ENCODE measurements at regions not wholly inside any gene's neighbourhood (a gene's known extent, or its start where the extent isn't known, plus 50 kb on each side); places are given as distances from the start of the nearest gene placed in this dataset.
"Not testable (repeated sequence)": the region's sequence is repeated elsewhere in the genome, so short reads cannot be mapped to it uniquely, and the experiment has no call there.

DNA sequence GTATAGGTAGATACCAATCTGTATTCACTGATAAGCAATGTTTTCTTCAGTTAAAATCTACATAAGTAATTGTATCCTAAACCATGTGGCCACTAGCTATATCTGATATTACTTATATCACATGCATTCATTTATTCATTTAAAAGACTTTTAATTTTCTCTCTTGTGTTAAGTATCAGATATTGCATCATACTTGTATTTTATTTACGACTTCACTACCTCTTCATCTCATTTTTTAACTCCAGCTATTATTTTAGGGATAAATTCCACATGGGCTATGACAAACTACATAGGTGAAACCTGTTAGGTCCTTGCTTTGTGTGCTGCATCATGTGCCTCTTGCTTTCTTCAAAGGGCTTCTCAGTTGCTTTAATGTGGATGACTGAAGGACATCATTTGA is 1018.3 kb downstream of the ZPLD1 start:
- no peak for DNase-seq (ENCODE audit: low read depth in 2 of 2)

DNA sequence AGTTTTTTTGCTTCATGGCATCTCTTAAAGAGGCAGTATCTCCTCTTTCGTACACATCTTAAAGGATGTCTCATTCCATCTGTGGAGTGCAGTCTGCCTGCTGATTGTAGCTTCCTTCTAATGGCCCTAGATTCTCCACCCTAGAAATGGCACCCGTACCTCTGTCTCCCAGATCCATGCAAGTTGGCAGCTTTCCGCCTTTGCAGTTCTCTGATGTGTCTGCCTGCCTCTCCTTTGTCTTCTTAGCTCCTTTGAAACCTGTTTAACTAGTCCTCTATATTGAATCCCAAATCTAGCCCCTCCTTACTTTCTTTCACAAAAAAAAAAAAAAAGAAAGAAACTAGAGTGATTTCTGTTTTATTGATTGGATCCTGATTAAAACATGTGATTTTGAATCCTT is 1025.0 kb downstream of the ZPLD1 start:
- no peak for DNase-seq (ENCODE audit: low read depth in 2 of 2)

DNA sequence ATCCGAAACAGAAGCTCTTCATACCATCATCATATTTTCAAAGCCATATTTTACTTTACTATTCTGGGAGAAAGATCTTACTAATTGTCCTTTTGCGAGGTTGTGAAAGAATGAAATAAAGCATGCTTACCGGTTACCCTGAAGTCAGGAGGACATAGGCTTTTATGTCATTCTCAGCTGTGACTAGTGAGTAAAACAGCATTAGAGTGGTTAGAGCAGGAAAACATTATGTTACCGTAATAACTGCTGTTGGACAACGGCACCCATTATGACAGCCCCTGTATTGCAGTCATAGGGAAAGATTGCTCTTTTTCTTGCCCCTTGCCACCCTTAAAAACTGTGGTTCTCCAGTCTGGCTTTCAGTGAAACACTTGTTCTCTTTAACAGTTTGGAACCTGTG is 1035.7 kb downstream of the ZPLD1 start:
- DNase-seq (ENCODE audit: low read depth in 2 of 2) = no peak

DNA sequence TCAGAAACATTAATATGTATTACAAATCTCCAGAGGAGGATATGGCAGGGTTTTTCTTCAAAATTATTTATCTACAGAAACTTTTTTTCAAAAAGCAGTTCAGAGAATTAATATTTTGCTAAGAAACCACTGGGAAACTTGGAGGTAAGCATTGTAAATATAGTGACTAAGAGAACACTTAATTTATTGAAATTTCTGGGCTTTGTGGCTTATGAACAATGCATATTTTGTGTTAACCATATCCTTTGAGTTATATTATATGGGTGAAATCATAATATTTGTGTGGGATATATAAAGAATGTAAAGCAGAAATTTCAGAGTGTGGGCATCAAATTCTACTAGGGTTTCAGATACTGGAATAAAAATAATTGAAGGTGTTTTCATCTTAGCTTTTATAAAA is 1059.2 kb downstream of the ZPLD1 start:
- DNase-seq (ENCODE audit: low read depth in 2 of 2) = no peak

DNA sequence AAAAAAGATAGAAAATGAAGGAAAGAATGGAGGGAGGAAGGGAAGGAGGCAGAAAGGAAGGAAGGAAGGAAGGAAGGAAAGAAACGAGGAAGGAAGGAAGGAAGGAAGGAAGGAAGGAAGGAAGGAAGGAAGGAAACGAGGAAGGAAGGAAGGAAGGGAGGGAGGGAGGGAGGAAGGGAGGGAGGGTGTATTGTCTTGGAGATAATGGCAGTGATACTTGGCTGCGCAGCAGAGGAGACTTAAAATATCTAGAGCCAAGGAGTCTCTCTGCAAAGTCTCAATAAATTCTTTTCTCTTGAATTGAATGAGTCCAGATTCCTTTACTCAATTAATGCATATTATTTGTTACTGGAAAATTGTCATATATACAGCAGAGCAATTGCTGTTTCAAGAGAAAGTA is 1059.7 kb downstream of the ZPLD1 start:
- DNase-seq (ENCODE audit: low read depth in 2 of 2) = no peak

DNA sequence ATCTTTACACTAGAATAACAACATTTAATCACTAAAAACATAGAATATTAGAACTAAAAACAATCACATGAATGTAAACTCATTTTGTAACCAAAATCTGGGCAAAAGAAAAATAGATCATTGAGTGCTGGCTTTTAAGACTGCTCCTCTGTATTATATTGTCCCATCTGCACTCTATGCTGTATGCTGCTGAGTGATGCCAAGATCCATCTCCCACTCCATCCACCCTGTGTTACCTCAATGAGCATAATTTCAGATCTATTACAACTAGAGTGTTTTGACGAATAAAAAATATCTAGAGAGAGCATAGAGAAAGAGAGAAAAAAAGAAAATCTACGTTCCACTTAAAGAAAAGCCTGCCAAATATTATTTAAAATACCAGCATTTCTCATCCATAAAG is 1060.4 kb downstream of the ZPLD1 start:
- no peak for DNase-seq (ENCODE audit: low read depth in 2 of 2)

DNA sequence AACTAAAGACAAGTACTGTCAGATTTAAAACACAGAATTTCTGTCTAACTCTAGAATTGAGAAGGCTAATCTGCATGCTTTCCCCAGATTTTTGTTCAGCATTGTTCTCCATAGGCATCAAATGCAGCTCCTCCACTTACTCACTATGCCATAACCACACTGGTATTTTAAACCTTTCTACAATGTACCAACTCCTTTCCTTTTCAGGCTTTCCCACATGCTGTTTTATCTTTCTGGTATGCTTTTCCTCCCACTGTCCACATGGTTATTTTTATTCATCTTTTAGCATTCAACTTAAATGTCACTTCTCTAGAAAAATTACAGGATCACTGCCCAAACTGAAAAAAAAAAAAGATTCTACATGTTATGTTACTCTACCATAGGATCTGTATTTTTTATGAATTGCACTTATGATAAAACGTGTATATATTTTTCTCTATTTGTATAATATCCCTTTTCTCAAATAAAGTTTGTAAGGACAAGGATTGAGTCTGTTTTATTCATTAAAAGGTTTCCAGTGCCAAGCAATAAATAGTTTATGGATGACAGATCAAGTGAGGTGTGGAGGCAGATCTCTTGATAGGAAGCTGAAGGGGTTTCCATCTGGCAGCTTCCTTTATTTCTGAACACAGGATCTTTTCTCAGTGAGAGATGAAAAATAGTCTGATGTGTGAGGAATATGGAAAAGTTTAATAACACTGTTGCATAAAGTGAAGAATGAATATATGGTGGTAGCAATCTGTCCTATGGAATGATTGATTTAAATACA is 1064.5 kb downstream of the ZPLD1 start:
- peak; percentile 55 to 56 for DNase-seq (ENCODE audit: low read depth in 2 of 2)

DNA sequence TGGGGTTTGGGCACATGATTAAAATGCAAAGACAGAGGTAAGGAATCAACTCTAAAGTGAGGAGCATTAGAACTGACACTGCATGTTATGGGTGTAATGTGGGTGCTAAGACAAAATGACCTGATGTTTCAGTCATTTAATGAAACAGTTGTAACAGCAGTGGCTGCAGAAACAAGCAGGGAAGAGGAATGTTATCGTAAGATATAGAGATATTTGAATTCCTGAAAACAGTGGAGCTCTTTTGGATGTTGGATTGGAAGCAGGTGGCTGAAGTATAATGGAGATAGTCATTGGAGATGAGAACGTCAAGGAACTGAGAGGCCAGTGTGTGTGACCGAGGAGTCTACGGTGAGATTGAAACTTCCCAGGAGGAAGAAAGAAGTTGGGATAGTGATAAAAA is 1065.2 kb downstream of the ZPLD1 start:
- no peak for DNase-seq (ENCODE audit: low read depth in 2 of 2)

DNA sequence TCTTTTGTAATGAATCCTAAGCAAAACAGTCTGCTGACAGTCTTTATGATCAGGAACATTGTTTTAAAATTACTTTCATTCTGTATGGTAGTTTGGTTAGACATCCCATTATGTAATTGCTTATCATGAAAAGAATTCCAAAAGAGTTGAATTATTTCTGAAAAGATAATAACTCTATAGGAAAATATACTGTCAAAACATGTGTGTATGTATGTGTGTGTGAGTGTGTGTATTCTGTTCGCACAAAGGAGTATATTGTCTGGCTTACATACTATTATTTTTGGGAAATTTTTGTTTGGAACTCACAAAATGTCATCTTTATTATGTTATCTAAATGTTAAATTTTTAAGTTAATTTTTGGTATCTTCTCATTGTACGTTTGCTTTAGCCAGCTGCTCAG is 1075.9 kb downstream of the ZPLD1 start:
- no peak for DNase-seq (ENCODE audit: low read depth in 2 of 2)

DNA sequence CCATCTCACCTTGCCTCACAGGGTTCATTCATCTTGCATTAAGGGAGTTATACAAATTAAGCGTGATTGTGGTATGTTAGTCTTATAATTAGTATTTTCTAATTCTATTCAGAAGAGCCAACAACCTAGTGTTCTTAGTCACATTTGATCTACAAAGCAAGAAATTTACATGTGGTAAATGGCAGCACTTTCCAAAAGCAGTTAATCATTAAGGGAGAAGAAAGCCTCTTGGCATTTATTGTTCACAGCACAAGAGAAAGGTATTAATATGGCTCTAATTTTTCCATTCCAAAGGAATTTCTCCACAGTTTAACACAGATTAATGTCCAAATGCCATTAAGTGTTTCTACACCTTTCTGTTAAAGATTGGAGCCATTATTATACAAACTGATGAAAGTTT is 1077.1 kb downstream of the ZPLD1 start:
- no peak for DNase-seq (ENCODE audit: low read depth in 2 of 2)

DNA sequence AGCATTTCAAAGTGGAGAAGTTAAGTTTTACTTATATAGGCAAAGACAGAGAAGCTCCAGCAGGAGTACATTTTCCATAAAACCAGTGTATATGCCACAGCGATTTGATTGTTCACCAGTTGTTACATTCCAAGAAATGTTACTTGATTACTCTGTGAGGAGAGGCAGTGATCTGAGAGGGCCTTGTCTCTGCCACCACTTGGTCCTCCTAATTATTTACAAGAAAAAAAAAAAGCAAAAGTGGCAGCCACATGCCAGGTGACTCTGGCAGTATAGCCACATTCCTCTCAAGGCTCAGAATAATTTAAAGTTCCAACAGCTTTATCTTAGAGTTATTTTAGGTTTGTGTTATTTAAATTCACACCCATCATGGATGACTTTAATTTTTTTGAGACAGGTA is 1077.8 kb downstream of the ZPLD1 start:
- DNase-seq (ENCODE audit: low read depth in 2 of 2) = no peak

DNA sequence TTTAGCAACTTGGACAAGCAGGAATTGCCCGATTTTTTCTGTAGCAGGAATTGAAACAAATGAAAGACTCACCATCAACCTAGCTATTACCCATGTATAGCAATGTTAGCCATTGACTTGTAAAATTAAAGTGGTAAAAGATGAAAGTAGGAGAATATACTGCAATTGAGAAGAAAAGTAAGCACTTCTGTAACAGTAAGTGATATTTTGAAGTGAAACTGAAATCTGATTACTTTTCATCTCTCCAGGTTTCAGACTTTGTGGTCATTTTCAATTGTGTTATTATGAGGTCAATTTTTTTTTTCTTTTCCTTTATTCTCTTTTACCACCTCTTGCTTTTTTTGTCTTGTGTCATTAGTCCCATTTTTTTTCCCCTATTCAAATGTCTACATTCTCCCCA is 1078.2 kb downstream of the ZPLD1 start:
- no peak for DNase-seq (ENCODE audit: low read depth in 2 of 2)

DNA sequence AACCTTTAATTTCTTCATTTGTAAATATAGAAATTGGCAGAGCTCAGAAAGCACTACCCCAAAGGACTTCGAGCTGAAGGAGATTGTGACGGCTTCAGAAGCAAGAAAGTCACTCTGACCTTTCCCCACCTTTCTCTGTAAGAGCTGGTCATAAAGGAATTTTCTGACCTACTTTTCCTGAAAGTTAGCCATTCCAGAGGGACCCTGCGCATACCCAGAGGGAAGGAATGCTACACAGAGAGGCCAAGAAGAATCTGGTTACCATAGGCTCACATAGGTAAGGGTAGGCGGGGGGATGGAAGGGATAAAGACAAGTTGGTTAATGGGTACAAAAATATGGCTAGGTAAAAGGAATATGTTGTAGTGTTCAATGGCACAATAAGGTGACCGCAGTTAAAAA is 1080.3 kb downstream of the ZPLD1 start:
- no peak for DNase-seq (ENCODE audit: low read depth in 2 of 2)

DNA sequence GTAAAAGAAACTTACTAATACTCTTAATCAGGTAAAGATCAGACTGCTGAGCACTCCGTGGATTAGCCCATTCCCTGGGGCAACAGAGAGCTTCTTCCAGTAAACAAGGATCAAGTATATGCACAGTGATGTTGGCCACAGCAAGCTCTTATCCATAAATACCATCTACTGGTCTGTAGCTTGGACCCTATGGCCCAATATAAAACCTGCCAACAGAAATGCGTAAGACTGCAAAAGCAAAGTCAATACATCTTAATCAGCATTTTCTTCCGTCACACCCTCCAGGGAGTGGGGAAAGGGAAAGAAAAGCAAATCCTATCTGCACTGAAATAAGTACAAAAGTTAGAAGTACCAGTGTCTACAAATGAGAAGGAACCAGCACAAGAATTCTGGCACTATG is 1082.1 kb downstream of the ZPLD1 start:
- DNase-seq (ENCODE audit: low read depth in 2 of 2) = no peak

DNA sequence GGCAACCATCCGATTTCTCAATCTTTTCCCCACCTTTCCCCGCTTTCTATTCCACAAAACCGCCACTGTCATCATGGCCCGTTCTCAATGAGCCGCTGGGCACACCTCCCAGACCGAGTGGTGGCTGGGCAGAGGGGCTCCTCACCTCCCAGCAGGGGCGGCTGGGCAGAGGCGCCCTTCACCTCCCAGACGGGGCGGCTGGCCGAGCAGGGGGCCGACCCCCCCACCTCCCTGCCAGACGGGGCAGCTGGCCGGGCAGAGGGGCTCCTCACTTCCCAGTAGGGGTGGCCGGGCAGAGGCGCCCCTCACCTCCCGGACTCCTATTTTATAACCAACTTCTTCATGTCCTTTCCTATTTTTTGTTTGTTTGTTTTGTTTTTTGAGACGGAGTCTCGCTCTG is 1096.5 kb downstream of the ZPLD1 start:
- DNase-seq (ENCODE audit: low read depth in 2 of 2) = not testable (repeated sequence)

DNA sequence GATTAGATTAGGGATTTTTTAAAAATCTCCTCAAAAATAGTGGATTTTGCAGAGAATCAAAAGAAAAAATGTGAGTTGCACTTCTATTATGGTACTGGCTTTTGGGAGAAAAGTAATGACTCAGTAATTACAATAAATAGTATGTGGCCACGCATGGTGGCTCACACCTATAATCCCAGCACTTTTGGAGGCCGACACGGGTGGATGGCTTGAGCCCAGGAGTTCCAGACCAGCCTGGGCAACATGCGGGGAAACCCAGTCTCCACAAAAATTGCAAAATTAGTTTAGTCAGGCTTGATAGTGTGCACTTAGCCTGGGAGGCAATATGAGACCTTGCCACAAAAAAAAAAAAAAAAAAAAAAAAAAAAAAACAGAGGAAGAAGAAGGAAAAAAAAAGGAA is 1098.2 kb downstream of the ZPLD1 start:
- no peak for DNase-seq (ENCODE audit: low read depth in 2 of 2)

DNA sequence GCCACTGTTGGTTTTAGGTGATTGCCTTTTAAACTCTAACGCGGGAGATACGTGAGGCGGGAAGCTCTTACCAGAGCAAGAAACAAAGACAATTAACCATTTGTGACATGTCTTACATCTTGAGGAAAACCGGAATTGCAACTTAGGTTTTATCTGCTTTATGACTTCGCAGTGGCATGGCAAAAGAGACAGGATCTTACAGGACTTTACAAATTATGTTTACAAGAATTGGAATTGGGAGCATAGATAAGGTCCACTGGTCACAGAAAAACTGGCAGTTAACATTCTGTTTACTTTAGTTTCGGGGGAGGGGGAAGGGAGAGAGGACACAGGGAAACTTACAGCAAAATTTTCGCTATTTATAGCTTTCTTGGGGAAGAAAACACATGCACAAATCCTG is 1119.6 kb downstream of the ZPLD1 start:
- no peak for DNase-seq (ENCODE audit: low read depth in 2 of 2)

DNA sequence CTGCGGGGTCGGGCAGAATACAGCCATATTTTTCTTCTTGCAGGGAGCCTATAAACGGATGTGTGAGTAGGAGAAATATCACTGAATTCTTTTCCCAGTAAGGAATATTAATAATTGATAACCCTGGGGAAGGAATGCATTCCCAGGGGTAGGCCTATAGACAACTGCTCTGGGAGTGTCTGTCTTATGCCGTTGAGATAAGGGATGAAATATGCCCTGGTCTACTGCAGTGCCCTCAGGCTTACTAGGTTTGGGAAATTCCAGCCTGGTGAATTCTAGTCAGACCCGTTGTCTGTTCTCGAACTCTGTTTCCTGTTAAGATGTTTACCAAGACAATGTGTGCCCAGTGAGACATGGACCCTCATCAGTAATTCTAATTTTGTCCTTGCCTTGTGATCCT is 1129.3 kb downstream of the ZPLD1 start:
- not testable (repeated sequence) for DNase-seq (ENCODE audit: low read depth in 2 of 2)

DNA sequence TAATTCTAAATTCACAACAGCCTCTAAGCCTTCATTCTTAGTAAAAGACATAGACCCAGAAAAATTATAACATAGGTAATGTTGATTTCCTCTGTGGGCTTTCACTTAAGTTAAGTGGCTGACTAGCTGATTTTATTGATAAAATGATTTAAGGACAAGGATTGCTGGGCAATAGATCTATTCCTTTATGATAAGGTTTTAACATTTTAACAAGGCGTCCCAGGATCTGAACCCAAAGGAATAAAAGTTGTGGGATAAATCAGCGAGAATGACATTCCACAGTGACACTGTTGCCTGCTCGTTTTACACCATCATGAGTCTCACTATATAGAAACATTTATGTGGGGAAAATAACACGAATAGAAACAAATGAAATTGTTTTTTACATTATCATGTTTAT is 1151.0 kb downstream of the ZPLD1 start:
- DNase-seq (ENCODE audit: low read depth in 2 of 2) = no peak

DNA sequence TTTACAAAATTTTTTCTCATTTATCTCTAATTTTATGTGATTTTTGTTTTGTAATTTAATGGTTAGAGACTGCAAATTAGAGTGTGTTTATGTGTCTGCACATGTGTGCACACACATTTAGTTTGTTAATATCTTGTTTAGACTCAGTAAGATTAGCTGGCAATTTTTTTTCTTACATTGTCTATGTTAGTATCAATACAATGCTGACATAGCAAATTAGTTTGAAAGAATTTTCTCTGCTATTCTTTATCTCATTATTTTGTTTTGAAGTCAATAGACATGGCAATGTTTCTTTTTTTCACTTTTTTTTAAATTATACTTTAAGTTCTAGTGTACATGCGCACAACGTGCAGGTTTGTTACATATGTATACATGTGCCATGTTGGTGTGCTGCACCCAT is 1155.0 kb downstream of the ZPLD1 start:
- DNase-seq (ENCODE audit: low read depth in 2 of 2) = no peak

DNA sequence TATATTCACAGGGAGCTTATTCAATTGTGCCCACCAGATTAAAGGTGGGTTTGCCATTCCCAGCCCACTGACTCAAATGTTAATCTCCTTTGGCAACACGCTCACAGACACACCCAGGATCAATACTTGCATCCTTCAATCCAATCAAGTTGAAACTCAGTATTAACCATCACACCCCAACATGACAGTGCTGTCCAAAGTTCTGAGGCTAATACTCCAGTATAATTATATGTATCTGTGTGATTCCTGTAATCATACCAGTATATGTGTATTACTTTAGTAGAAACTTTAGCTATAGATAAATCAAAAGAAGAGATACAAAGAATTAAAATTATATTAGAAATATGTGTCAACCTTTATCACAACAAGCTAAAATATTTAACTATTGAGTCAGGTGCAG is 1166.0 kb downstream of the ZPLD1 start:
- no peak for DNase-seq (ENCODE audit: low read depth in 2 of 2)

DNA sequence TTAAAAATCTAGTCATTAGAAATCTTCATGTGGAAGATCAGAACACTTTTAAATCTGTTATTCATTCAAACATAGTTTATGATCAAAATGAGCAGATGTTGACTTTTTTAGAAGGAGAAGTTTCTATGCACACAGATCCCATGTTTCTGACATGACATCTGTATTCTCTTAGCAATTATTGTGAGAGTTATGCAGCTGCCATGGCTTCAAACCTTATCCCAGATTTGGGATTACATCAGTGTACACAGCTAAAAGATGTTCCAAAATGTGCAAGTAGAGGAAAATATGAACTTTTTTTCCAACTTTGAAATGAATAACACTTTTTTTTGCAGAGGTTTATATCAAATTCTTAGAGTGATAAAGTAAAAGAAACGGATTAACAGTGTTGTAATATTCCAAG is 1166.9 kb downstream of the ZPLD1 start:
- DNase-seq (ENCODE audit: low read depth in 2 of 2) = no peak

DNA sequence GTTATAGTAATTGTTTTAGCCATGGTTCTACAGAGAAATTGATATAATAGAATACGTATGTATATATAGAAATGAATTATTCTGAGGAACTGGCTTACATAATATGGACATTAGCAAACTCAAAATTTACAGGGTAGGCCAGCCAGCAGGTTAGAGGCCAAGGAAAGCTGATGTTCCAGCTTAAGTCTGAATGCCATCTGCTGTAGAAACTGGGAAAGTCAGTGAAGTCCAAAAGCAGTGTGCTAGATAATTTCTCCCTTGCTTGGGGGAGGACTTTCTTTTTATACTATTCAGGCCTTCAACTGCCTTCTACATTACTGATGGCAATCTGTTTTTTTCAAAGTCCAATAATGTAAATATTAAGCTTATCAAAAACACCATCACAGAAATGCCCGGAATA is 1174.7 kb downstream of the ZPLD1 start:
- DNase-seq (ENCODE audit: low read depth in 2 of 2) = no peak

DNA sequence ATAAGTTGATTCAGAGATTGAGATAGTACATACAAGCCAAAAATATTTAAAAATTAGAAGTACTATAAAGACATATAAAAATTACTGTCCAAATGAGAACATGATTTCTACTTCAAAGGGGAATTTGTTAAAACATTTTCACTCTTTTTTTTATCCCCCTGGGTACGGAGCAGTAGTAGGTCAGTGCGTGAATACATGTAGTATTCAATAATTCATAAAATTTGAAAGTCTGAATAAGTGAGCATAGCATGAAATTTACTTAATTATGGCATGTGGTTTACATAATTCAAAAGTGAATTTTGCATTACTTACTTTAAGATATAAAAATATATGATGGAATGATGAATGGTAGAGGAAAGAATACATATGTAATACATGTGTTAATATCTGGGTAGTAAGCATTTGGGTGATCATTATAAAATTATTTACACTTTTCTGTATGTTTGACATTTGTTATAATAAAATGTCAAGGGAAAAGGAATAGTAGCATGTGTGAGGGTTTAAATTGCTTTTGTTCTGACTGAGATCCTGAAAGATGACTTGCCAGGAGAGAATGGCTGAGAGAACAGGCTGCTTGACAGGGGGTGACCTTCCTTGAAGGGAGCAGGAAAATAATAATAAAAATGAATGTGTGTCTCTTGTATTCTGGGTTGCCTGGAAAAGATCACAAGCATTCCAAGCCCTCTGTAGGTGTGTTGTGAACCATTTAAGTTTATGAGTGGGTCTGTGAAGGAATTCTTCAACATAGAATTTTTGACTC is 1178.8 kb downstream of the ZPLD1 start:
- DNase-seq (ENCODE audit: low read depth in 2 of 2) = no peak
